Testis (tissue), 2 donors: ENCODE measurements at regions not wholly inside any gene's neighbourhood (a gene's known extent, or its start where the extent isn't known, plus 50 kb on each side); places are given as distances from the start of the nearest gene placed in this dataset.
A peak's percentile ranks its signal among the peaks of the same experiment; 100 is the strongest.
"Not testable (repeated sequence)": the region's sequence is repeated elsewhere in the genome, so short reads cannot be mapped to it uniquely, and the experiment has no call there.

Source experiments
- DNase-seq: peaks from one replicate; pipeline ENCODE4 v3.0.0-alpha.2; 2019
- H3K27ac ChIP-seq, 2 donors: fragments of 200-600 bp; sonication (generic); one replicate each; pipeline ENCODE4 v1.5.1; 2019
- H3K27me3 ChIP-seq: fragments of 200-600 bp; sonication (generic); one replicate; pipeline ENCODE4 v1.5.1; 2019
- H3K36me3 ChIP-seq: fragments of 200-600 bp; sonication (generic); one replicate; pipeline ENCODE4 v1.5.1; 2017; ENCODE audit warnings: low read depth; ENCODE audit errors: missing control alignments
- H3K4me1 ChIP-seq: fragments of 200-600 bp; sonication (generic); one replicate; pipeline ENCODE4 v1.5.1; 2019
- H3K4me3 ChIP-seq, 2 donors: fragments of 200-600 bp; sonication (generic); one replicate each; pipeline ENCODE4 v1.5.1; 2017 to 2019
- H3K9me3 ChIP-seq: fragments of 200-600 bp; sonication (generic); one replicate; pipeline ENCODE4 v1.5.1; 2017
- POLR2A ChIP-seq: fragments of 450-650 bp; IDR thresholded peaks from one replicate; pipeline ENCODE4 v1.6.1; 2017; ENCODE audit warnings: antibody characterized with exemption, mild to moderate bottlenecking, moderate library complexity
- WGBS, 2 donors: methylation state at CpG; one replicate each; pipeline ENCODE4 v1.1.5; 2018; 5-methylcytosine and 5-hydroxymethylcytosine counted together
- intact Hi-C: fragments of 100-400 bp; cut with DNase I; formaldehyde crosslinking; loops from one replicate; pipeline ENCODE4 v1.15.1; 2023; ENCODE audit warnings: low total_unique reads
- TF ChIP-seq, protein P1 (sequence below), 3 experiments: fragments of 450-650 bp in 2 of 3; fragments of 200-600 bp in 1 of 3; sonication (generic) in 1 of 3; IDR thresholded peaks; one replicate each; pipeline ENCODE4 v1.5.1; 2016 to 2019; ENCODE audit warnings: antibody characterized with exemption in 3 of 3, mild to moderate bottlenecking in 2 of 3, moderate library complexity in 1 of 3

DNA sequence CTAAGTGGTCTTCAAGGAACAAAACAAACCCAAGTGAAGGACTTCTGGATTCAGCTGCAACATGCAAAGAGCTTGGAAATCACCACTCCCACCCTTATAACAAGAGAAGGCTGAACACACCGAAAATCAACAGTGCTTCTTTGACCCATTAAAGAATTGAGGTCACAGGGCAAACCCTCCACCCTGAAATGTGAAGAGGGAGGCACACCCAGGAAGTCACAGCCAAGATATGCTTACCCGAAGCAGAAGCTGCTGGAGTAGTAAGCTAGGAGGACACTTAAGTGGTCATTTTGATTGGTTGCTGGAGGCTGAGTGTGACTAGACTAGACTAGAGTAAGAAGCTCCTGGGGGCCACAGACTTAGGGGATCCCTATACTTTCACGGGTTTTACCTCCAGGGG, 188.2 kb upstream of the SSTR4 start:
- H3K36me3 ChIP-seq: no peaks in the 10 kb centered on the region
- intact Hi-C loops: no loop called here
- H3K27ac ChIP-seq: no peak overlapping the region
- no peak overlapping the region for H3K4me3 ChIP-seq
- no peak for DNase-seq
- TF ChIP-seq, protein P1, sequence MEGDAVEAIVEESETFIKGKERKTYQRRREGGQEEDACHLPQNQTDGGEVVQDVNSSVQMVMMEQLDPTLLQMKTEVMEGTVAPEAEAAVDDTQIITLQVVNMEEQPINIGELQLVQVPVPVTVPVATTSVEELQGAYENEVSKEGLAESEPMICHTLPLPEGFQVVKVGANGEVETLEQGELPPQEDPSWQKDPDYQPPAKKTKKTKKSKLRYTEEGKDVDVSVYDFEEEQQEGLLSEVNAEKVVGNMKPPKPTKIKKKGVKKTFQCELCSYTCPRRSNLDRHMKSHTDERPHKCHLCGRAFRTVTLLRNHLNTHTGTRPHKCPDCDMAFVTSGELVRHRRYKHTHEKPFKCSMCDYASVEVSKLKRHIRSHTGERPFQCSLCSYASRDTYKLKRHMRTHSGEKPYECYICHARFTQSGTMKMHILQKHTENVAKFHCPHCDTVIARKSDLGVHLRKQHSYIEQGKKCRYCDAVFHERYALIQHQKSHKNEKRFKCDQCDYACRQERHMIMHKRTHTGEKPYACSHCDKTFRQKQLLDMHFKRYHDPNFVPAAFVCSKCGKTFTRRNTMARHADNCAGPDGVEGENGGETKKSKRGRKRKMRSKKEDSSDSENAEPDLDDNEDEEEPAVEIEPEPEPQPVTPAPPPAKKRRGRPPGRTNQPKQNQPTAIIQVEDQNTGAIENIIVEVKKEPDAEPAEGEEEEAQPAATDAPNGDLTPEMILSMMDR (IDR thresholded peaks at IDR 0.05): no peak
- no peak for TF ChIP-seq POLR2A
- WGBS, 2 donors: 67 to 85% methylated on average over 3 of the region's 3 CpGs
- H3K4me1 ChIP-seq: no peaks in the 10 kb centered on the region
- no peaks in the 10 kb centered on the region for H3K27me3 ChIP-seq
- H3K9me3 ChIP-seq: no peaks in the 10 kb centered on the region

DNA sequence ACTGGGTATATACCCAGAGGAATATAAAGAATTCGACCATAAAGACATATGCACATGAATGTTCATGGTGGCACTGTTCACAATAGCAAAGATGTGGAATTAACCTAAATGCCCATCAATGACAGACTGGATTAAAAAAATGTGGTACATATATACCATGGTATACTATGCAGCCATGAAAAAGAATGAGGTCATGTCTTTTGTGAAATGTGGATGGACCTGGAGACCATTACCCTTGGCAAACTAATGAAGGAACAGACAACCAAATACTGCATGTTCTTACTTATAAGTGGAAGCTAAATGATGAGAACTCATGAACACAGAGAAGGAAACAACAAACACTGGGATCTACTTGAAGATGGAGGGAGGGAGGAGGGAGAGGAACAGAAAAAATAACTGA, 186.7 kb upstream of the SSTR4 start:
- intact Hi-C loops: no loop called here
- Histone ChIP-seq H3K4me1 (no peaks in the 10 kb centered on the region), H3K4me3 (no peak overlapping the region), H3K27me3 (no peaks in the 10 kb centered on the region), H3K9me3 (no peaks in the 10 kb centered on the region), H3K27ac (no peak overlapping the region), H3K36me3 (no peaks in the 10 kb centered on the region)
- TF ChIP-seq, protein P1 (IDR thresholded peaks at IDR 0.05): no peak
- no peak for TF ChIP-seq POLR2A
- 90 to 100% methylated on average over 1 of the region's 1 CpG for WGBS, 2 donors
- DNase-seq: no peak

GRCh38 chr20:22851679-22852346, 183.3 kb upstream of the SSTR4 start:
- 37 to 41% methylated on average over 3 of the region's 3 CpGs for WGBS, 2 donors
- TF ChIP-seq, protein P1 (IDR thresholded peaks at IDR 0.05): peak in 1 of 3 experiments; percentile 59

DNA sequence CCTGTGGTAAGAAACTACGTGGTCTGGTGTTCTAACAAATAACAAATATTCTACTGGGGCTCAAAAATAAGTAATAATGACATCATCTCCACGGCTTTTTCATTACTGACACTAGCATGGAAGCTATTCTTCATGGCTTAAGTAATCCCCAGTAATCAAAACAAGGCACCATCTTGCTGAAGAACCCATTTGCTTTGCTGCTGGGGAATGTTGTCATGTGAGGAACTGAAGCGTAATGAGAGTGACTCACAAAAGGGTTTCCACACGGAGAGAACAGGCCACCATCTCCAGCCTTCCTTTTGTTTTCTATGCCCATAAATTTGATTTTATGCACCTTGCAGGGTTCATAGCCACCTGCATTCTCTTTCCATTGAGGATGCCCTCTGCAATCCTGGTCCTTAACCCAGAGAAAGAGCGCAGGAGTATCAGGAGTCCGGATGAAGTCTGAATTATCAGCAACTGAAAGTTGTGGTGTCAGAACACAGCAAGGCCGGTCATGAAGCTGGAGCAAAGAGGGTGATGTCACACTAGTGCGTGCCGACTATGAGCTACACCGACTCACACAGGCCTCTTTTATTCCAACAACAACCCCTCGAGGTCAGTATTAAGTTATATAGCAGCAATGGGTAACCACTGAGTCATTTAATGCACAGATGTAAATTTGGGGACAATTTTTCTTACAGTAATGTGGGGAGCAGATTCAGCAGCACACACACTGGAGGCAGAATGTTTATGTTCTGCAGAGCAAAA, 173.7 kb upstream of the SSTR4 start:
- 84 to 90% methylated on average over 11 of the region's 11 CpGs for WGBS, 2 donors
- intact Hi-C loops: no loop called here
- H3K27me3 ChIP-seq: no peaks in the 10 kb centered on the region
- TF ChIP-seq, protein P1 (IDR thresholded peaks at IDR 0.05): no peak
- no peak for TF ChIP-seq POLR2A
- no peaks in the 10 kb centered on the region for H3K4me1 ChIP-seq
- H3K27ac ChIP-seq: no peak overlapping the region
- no peaks in the 10 kb centered on the region for H3K9me3 ChIP-seq
- no peak for DNase-seq
- H3K36me3 ChIP-seq: no peaks in the 10 kb centered on the region
- no peak overlapping the region for H3K4me3 ChIP-seq

More at GRCh38 chr20:22851679-22852346, 183.3 kb upstream of the SSTR4 start:
- H3K4me1 ChIP-seq, intact Hi-C loops, H3K27me3 ChIP-seq, H3K4me3 ChIP-seq, H3K27ac ChIP-seq, H3K9me3 ChIP-seq, H3K36me3 ChIP-seq: not testable (repeated sequence)
- DNase-seq: peak; percentile 44
